ENCODE measurements at regions not wholly inside any gene's neighbourhood (a gene's known extent, or its start where the extent isn't known, plus 50 kb on each side); places are given as distances from the start of the nearest gene placed in this dataset.

DNA sequence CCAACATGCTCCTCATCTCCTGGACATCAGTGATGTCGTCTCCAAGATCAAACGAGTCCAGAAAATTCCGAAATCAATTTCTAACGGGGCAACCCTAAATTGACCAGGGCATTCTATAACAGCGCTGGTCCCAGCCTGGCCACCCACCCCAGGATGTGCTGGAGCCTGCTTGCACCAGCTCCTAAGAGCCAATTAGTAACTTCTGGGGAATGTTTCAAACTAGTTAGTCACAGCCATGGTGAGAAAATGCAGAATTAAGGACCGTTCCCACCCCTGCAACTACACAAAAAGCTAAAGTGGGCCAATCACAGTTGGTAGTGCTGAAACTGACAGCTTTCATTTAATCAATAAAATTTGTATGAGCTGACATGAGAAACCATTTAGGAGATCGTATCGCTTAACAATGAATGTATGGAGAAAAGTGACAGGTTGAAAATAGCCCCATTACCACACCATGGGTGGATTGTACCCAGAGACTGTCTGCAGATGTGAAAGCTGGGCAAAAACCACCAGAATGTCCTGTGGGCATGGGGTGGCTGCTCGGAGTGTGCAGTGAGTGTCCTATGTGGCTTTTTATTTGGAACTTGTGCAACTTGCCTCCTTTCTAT lies 165.7 kb upstream of the AFDN start:
- TF ChIP-seq, protein P1, sequence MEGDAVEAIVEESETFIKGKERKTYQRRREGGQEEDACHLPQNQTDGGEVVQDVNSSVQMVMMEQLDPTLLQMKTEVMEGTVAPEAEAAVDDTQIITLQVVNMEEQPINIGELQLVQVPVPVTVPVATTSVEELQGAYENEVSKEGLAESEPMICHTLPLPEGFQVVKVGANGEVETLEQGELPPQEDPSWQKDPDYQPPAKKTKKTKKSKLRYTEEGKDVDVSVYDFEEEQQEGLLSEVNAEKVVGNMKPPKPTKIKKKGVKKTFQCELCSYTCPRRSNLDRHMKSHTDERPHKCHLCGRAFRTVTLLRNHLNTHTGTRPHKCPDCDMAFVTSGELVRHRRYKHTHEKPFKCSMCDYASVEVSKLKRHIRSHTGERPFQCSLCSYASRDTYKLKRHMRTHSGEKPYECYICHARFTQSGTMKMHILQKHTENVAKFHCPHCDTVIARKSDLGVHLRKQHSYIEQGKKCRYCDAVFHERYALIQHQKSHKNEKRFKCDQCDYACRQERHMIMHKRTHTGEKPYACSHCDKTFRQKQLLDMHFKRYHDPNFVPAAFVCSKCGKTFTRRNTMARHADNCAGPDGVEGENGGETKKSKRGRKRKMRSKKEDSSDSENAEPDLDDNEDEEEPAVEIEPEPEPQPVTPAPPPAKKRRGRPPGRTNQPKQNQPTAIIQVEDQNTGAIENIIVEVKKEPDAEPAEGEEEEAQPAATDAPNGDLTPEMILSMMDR (conservative IDR thresholded peaks at IDR 0.05), result no peak
- no peak for TF ChIP-seq ZFX (IDR thresholded peaks at IDR 0.05)
